ENCODE measurements at regions not wholly inside any gene's neighbourhood (a gene's known extent, or its start where the extent isn't known, plus 50 kb on each side); places are given as distances from the start of the nearest gene placed in this dataset.

DNA sequence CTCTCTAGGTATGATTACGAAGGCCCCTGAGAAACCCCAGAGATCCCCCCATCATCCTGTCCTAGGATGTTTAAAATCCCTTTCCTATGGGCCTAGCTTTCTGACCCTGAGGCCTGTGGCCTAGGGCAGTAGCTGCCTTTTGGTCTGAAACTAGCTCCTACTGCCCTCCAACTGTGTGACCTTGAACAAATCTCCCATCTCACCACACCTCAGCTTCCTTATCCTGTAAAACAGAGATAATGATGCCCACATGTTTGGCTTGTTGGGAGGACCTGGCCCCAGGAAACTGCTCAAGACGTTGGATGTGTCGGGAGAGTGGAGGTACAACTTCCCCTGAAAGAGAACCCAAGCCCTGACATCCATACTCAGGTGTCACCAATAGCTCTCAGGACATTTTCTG is 213.2 kb downstream of the SMAD2 start:
- no peak overlapping the region for H3K9ac ChIP-seq
- H4K20me1 ChIP-seq (ENCODE audit: insufficient read depth): no peaks in the 10 kb centered on the region
- no peaks in the 10 kb centered on the region for H3K9me3 ChIP-seq
- H3F3A ChIP-seq (replicated peaks; ENCODE audit: insufficient read depth): no peaks in the 10 kb centered on the region
- no peaks in the 10 kb centered on the region for H3K27me3 ChIP-seq (ENCODE audit: insufficient read depth)
- no peak overlapping the region for H2AFZ ChIP-seq (ENCODE audit: low read depth)
- DNase-seq: no peak
- TF ChIP-seq MXI1 (IDR thresholded peaks at IDR 0.05; ENCODE audit: low read depth, low read length): no peak
- TF ChIP-seq ELF1 (IDR thresholded peaks at IDR 0.05): no peak
- TF ChIP-seq RXRA (IDR thresholded peaks at IDR 0.05; ENCODE audit: borderline replicate concordance, low read depth): no peak
- no peak for TF ChIP-seq JUND (IDR thresholded peaks at IDR 0.05)
- TF ChIP-seq, protein P1, sequence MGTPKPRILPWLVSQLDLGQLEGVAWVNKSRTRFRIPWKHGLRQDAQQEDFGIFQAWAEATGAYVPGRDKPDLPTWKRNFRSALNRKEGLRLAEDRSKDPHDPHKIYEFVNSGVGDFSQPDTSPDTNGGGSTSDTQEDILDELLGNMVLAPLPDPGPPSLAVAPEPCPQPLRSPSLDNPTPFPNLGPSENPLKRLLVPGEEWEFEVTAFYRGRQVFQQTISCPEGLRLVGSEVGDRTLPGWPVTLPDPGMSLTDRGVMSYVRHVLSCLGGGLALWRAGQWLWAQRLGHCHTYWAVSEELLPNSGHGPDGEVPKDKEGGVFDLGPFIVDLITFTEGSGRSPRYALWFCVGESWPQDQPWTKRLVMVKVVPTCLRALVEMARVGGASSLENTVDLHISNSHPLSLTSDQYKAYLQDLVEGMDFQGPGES (IDR thresholded peaks at IDR 0.05; ENCODE audit: low read depth, low read length): no peak
- TF ChIP-seq, protein P2, sequence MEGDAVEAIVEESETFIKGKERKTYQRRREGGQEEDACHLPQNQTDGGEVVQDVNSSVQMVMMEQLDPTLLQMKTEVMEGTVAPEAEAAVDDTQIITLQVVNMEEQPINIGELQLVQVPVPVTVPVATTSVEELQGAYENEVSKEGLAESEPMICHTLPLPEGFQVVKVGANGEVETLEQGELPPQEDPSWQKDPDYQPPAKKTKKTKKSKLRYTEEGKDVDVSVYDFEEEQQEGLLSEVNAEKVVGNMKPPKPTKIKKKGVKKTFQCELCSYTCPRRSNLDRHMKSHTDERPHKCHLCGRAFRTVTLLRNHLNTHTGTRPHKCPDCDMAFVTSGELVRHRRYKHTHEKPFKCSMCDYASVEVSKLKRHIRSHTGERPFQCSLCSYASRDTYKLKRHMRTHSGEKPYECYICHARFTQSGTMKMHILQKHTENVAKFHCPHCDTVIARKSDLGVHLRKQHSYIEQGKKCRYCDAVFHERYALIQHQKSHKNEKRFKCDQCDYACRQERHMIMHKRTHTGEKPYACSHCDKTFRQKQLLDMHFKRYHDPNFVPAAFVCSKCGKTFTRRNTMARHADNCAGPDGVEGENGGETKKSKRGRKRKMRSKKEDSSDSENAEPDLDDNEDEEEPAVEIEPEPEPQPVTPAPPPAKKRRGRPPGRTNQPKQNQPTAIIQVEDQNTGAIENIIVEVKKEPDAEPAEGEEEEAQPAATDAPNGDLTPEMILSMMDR (IDR thresholded peaks at IDR 0.05): no peak
- no peak overlapping the region for H3K4me2 ChIP-seq
- H3K4me1 ChIP-seq (ENCODE audit: control insufficient read depth in 1 of 2, insufficient read depth in 2 of 2, low read depth in 1 of 2, low read length in 1 of 2): no peaks in the 10 kb centered on the region
- CTCF ChIA-PET: interaction anchor here (1.3 to 1.7 kb wide), 2 partner anchors 24 to 185 kb away, joined by 3 read pairs; no protein-coding TSS in a partner anchor
- no peak overlapping the region for H3K4me3 ChIP-seq (ENCODE audit: low read depth in 2 of 2, low read length in 1 of 2)
- no peaks in the 10 kb centered on the region for H3K36me3 ChIP-seq (replicated peaks in 1 of 2; ENCODE audit: control insufficient read depth in 1 of 2, insufficient read depth in 2 of 2, low read length in 1 of 2)
- no peaks in the 10 kb centered on the region for H3K79me2 ChIP-seq (ENCODE audit: insufficient read depth)
- WGBS (ENCODE audit: low lambda C conversion rate): 0% methylated on average over 1 of the region's 3 CpGs
- H3K27ac ChIP-seq (ENCODE audit: low read depth in 2 of 2, low read length in 1 of 2): no peak overlapping the region
- POLR2A ChIA-PET: no interaction called here
- no peaks in the 10 kb centered on the region for H3K9me2 ChIP-seq

DNA sequence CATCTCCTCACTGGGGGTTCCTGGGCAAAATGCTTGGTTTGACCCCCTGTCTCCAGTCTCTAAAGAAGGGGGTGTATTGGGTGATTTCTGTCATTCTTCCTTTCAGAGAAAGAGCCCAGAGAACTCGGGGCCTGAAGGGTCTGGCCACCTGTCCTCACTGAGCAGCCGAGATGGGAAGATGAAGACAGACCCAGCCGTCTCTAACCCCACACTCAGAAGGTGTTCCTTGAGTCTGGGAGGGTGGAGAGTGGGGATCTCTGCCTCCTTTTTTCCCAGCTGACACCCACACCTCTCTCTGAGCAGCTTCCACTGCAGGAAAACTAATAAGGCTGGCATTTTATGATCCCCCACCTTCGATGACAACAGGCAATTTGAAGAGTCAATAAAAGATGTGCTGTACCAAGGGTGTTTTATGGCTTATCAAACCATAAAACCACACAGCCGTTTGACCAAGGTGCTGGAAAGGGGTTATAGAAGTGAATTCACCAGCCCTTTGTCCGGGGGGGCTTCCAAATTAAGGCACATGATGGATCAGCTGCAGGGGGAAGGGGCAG is 213.8 kb downstream of the SMAD2 start:
- DNase-seq: no peak
- Histone ChIP-seq H3K4me2 (no peak overlapping the region), H3K79me2 (ENCODE audit: insufficient read depth) (no peaks in the 10 kb centered on the region), H3F3A (replicated peaks; ENCODE audit: insufficient read depth) (no peaks in the 10 kb centered on the region), H3K27me3 (ENCODE audit: insufficient read depth) (no peaks in the 10 kb centered on the region), H4K20me1 (ENCODE audit: insufficient read depth) (no peaks in the 10 kb centered on the region), H3K36me3 (replicated peaks in 1 of 2; ENCODE audit: control insufficient read depth in 1 of 2, insufficient read depth in 2 of 2, low read length in 1 of 2) (no peaks in the 10 kb centered on the region), H3K9me2 (no peaks in the 10 kb centered on the region), H3K27ac (ENCODE audit: low read depth in 2 of 2, low read length in 1 of 2) (no peak overlapping the region), H3K9ac (no peak overlapping the region), H3K4me1 (ENCODE audit: control insufficient read depth in 1 of 2, insufficient read depth in 2 of 2, low read depth in 1 of 2, low read length in 1 of 2) (no peaks in the 10 kb centered on the region), H3K4me3 (ENCODE audit: low read depth in 2 of 2, low read length in 1 of 2) (no peak overlapping the region), H2AFZ (ENCODE audit: low read depth) (no peak overlapping the region), H3K9me3 (no peaks in the 10 kb centered on the region)
- ChIA-PET CTCF (interaction anchor here (0.6 to 1.7 kb wide), 3 partner anchors 24 to 185 kb away, joined by 3 to 4 read pairs (median 3); no protein-coding TSS in a partner anchor), POLR2A (no interaction called here)
- 2% methylated on average over 6 of the region's 6 CpGs for WGBS (ENCODE audit: low lambda C conversion rate)
- TF ChIP-seq, protein P3, sequence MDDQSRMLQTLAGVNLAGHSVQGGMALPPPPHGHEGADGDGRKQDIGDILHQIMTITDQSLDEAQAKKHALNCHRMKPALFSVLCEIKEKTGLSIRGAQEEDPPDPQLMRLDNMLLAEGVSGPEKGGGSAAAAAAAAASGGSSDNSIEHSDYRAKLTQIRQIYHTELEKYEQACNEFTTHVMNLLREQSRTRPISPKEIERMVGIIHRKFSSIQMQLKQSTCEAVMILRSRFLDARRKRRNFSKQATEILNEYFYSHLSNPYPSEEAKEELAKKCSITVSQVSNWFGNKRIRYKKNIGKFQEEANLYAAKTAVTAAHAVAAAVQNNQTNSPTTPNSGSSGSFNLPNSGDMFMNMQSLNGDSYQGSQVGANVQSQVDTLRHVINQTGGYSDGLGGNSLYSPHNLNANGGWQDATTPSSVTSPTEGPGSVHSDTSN (IDR thresholded peaks at IDR 0.05): no peak
- TF ChIP-seq RAD21 (IDR thresholded peaks at IDR 0.05; ENCODE audit: low read length): no peak
- no peak for TF ChIP-seq EP300 (IDR thresholded peaks at IDR 0.05; ENCODE audit: borderline replicate concordance in 1 of 2, low read depth in 1 of 2, low read length in 1 of 2)
- no peak for TF ChIP-seq YY1 (IDR thresholded peaks at IDR 0.05; ENCODE audit: low read depth)
- TF ChIP-seq SIN3A (IDR thresholded peaks at IDR 0.05; ENCODE audit: borderline replicate concordance, low read depth, low read length): no peak
- no peak for TF ChIP-seq NRF1 (IDR thresholded peaks at IDR 0.05; ENCODE audit: low read depth, low read length)

Data from SK-N-SH (cell line).